ENCODE measurements at regions not wholly inside any gene's neighbourhood (a gene's known extent, or its start where the extent isn't known, plus 50 kb on each side); places are given as distances from the start of the nearest gene placed in this dataset.

- H3K9ac ChIP-seq (ENCODE audit: low read depth, low read length), result no peak overlapping the region
- H3K4me3 ChIP-seq (ENCODE audit: low read length), result no peak overlapping the region
- H3K4me1 ChIP-seq (ENCODE audit: insufficient read depth, low read length), result peaks cover 7% of the 10 kb centered on the region; the same call in 1 of the 2 replicates
- 93% methylated on average over 6 of the region's 6 CpGs for WGBS
- H3K36me3 ChIP-seq (ENCODE audit: insufficient read depth, low read length), result no peaks in the 10 kb centered on the region
- H3K27me3 ChIP-seq (ENCODE audit: insufficient read depth, low read length), result no peaks in the 10 kb centered on the region
- no peaks in the 10 kb centered on the region for H3K9me3 ChIP-seq (ENCODE audit: insufficient read depth, low read depth, low read length)
- no peak overlapping the region for H3K27ac ChIP-seq (ENCODE audit: low read depth, low read length)
Observed at GRCh38 chr17:73722165-73722564, 77.9 kb upstream of the SDK2 start.

- no peak overlapping the region for H3K9ac ChIP-seq (ENCODE audit: low read depth, low read length)
- H3K4me3 ChIP-seq (ENCODE audit: low read length), result no peak overlapping the region
- H3K9me3 ChIP-seq (ENCODE audit: insufficient read depth, low read depth, low read length), result no peaks in the 10 kb centered on the region
- H3K27ac ChIP-seq (ENCODE audit: low read depth, low read length), result no peak overlapping the region
- H3K4me1 ChIP-seq (ENCODE audit: insufficient read depth, low read length), result peaks cover 7% of the 10 kb centered on the region; the same call in 1 of the 2 replicates
- no peaks in the 10 kb centered on the region for H3K36me3 ChIP-seq (ENCODE audit: insufficient read depth, low read length)
- H3K27me3 ChIP-seq (ENCODE audit: insufficient read depth, low read length), result no peaks in the 10 kb centered on the region
- WGBS, result 85% methylated on average over 3 of the region's 4 CpGs
Observed at GRCh38 chr17:73723317-73723716, 79.1 kb upstream of the SDK2 start.

GRCh38 chr17:73724341-73724740 lies 80.1 kb upstream of the SDK2 start:
- WGBS, result 90% methylated on average over 5 of the region's 5 CpGs
- Histone ChIP-seq H3K4me1 (ENCODE audit: insufficient read depth, low read length) (peaks cover 7% of the 10 kb centered on the region; the same call in 1 of the 2 replicates), H3K36me3 (ENCODE audit: insufficient read depth, low read length) (no peaks in the 10 kb centered on the region), H3K9ac (ENCODE audit: low read depth, low read length) (no peak overlapping the region), H3K27me3 (ENCODE audit: insufficient read depth, low read length) (no peaks in the 10 kb centered on the region), H3K9me3 (ENCODE audit: insufficient read depth, low read depth, low read length) (no peaks in the 10 kb centered on the region), H3K27ac (ENCODE audit: low read depth, low read length) (no peak overlapping the region), H3K4me3 (ENCODE audit: low read length) (no peak overlapping the region)

- Histone ChIP-seq H3K27me3 (ENCODE audit: insufficient read depth, low read length) (no peaks in the 10 kb centered on the region), H3K36me3 (ENCODE audit: insufficient read depth, low read length) (no peaks in the 10 kb centered on the region), H3K9ac (ENCODE audit: low read depth, low read length) (no peak overlapping the region), H3K27ac (ENCODE audit: low read depth, low read length) (no peak overlapping the region), H3K9me3 (ENCODE audit: insufficient read depth, low read depth, low read length) (no peaks in the 10 kb centered on the region), H3K4me1 (ENCODE audit: insufficient read depth, low read length) (peaks cover 6% of the 10 kb centered on the region; the same call in 1 of the 2 replicates), H3K4me3 (ENCODE audit: low read length) (no peak overlapping the region)
- WGBS, result 93% methylated on average over 4 of the region's 4 CpGs
Observed at GRCh38 chr17:73724990-73725389, 80.7 kb upstream of the SDK2 start.

- Histone ChIP-seq H3K27me3 (ENCODE audit: insufficient read depth, low read length) (no peaks in the 10 kb centered on the region), H3K4me3 (ENCODE audit: low read length) (no peak overlapping the region), H3K9me3 (ENCODE audit: insufficient read depth, low read depth, low read length) (peaks cover 8% of the 10 kb centered on the region; the same call in 1 of the 2 replicates), H3K4me1 (ENCODE audit: insufficient read depth, low read length) (no peaks in the 10 kb centered on the region), H3K36me3 (ENCODE audit: insufficient read depth, low read length) (no peaks in the 10 kb centered on the region), H3K9ac (ENCODE audit: low read depth, low read length) (no peak overlapping the region), H3K27ac (ENCODE audit: low read depth, low read length) (no peak overlapping the region)
- WGBS, result 94% methylated on average over 12 of the region's 12 CpGs
Observed at GRCh38 chr17:73725794-73726515, 81.7 kb upstream of the SDK2 start.

DNA sequence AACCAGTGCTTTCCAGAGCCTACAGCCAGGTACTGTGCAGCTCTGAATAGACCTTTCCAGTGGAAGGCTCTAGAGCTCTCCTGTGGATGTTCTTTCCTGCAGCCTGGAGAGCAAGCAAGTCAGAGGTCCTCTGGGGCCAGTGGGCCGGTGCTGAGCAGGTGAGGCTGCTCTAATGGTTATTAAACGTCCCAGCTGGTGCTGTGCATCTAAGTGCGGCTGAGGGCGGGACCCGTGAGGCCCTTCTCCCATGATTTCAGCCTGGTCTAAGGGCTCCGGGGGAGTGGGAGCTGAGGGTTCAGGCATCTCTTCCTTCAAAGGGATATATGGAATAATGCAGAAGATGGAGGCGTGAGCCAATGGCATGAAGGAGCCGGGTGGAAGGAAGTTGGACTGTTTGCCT lies 83.7 kb upstream of the SDK2 start:
- 92% methylated on average over 8 of the region's 8 CpGs for WGBS
- Histone ChIP-seq H3K4me3 (ENCODE audit: low read length) (no peak overlapping the region), H3K27ac (ENCODE audit: low read depth, low read length) (no peak overlapping the region), H3K9ac (ENCODE audit: low read depth, low read length) (no peak overlapping the region), H3K27me3 (ENCODE audit: insufficient read depth, low read length) (no peaks in the 10 kb centered on the region), H3K36me3 (ENCODE audit: insufficient read depth, low read length) (no peaks in the 10 kb centered on the region), H3K9me3 (ENCODE audit: insufficient read depth, low read depth, low read length) (peaks cover 12% of the 10 kb centered on the region; the same call in 1 of the 2 replicates), H3K4me1 (ENCODE audit: insufficient read depth, low read length) (no peaks in the 10 kb centered on the region)

GRCh38 chr17:73729101-73729500 lies 84.9 kb upstream of the SDK2 start:
- H3K4me1 ChIP-seq (ENCODE audit: insufficient read depth, low read length), result no peaks in the 10 kb centered on the region
- peaks cover 12% of the 10 kb centered on the region; the same call in 1 of the 2 replicates for H3K9me3 ChIP-seq (ENCODE audit: insufficient read depth, low read depth, low read length)
- H3K27ac ChIP-seq (ENCODE audit: low read depth, low read length), result no peak overlapping the region
- no peak overlapping the region for H3K4me3 ChIP-seq (ENCODE audit: low read length)
- H3K36me3 ChIP-seq (ENCODE audit: insufficient read depth, low read length), result no peaks in the 10 kb centered on the region
- no peaks in the 10 kb centered on the region for H3K27me3 ChIP-seq (ENCODE audit: insufficient read depth, low read length)
- H3K9ac ChIP-seq (ENCODE audit: low read depth, low read length), result no peak overlapping the region
- WGBS, result 96% methylated on average over 6 of the region's 6 CpGs

DNA sequence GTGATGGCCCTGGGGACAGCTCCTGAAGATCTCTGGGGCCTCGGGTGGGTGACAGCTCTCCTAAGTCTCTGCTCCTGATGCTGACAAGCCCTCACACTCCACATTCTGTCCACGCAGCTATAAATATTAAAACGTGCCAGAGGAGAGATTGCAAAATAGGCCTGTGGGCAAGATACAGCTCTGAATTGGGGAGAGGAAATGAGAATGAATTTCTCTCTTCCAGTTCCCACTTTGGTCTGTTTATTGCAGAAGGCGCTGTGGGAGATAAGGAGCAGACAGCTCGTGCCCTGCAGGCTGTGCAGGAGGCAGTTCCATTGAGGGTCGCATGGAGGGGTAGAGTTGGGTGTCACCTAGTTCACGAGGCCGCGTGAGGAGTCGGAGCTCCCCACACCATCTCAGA lies 87.5 kb upstream of the SDK2 start:
- no peak overlapping the region for H3K9ac ChIP-seq (ENCODE audit: low read depth, low read length)
- no peak overlapping the region for H3K4me3 ChIP-seq (ENCODE audit: low read length)
- over 99% methylated on average over 10 of the region's 10 CpGs for WGBS
- H3K36me3 ChIP-seq (ENCODE audit: insufficient read depth, low read length), result no peaks in the 10 kb centered on the region
- H3K27ac ChIP-seq (ENCODE audit: low read depth, low read length), result no peak overlapping the region
- H3K9me3 ChIP-seq (ENCODE audit: insufficient read depth, low read depth, low read length), result peaks cover 12% of the 10 kb centered on the region; the same call in 1 of the 2 replicates
- peaks cover 4% of the 10 kb centered on the region; the same call in 1 of the 2 replicates for H3K4me1 ChIP-seq (ENCODE audit: insufficient read depth, low read length)
- no peaks in the 10 kb centered on the region for H3K27me3 ChIP-seq (ENCODE audit: insufficient read depth, low read length)

DNA sequence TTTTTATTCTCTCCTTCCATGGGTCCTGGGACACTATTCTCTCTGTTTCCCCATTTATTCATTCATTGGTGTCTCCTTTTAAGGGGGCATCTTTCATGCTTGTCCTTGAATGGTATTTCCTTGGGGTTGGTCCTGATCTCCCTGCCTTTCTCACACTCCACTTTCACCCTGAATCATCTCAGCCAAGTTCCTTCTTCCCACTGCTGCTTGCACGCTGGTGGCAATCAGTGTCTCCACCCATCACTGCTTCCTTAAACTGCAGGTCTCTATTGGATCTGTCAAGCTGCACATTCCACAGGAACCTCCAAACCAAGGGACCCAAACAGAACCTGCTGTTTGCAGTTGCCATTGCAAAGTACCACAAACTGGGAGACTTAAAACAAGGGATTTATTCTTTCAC lies 89.3 kb upstream of the SDK2 start:
- H3K4me3 ChIP-seq (ENCODE audit: low read length), result no peak overlapping the region
- no peak overlapping the region for H3K9ac ChIP-seq (ENCODE audit: low read depth, low read length)
- no peaks in the 10 kb centered on the region for H3K36me3 ChIP-seq (ENCODE audit: insufficient read depth, low read length)
- 84% methylated on average over 1 of the region's 1 CpG for WGBS
- peaks cover 12% of the 10 kb centered on the region; the same call in 1 of the 2 replicates for H3K9me3 ChIP-seq (ENCODE audit: insufficient read depth, low read depth, low read length)
- H3K27ac ChIP-seq (ENCODE audit: low read depth, low read length), result no peak overlapping the region
- no peaks in the 10 kb centered on the region for H3K27me3 ChIP-seq (ENCODE audit: insufficient read depth, low read length)
- H3K4me1 ChIP-seq (ENCODE audit: insufficient read depth, low read length), result peaks cover 4% of the 10 kb centered on the region; the same call in 1 of the 2 replicates

- peaks cover 4% of the 10 kb centered on the region; the same call in 1 of the 2 replicates for H3K4me1 ChIP-seq (ENCODE audit: insufficient read depth, low read length)
- H3K27me3 ChIP-seq (ENCODE audit: insufficient read depth, low read length), result no peaks in the 10 kb centered on the region
- no peak overlapping the region for H3K9ac ChIP-seq (ENCODE audit: low read depth, low read length)
- no peak overlapping the region for H3K4me3 ChIP-seq (ENCODE audit: low read length)
- WGBS, result 88% methylated on average over 6 of the region's 6 CpGs
- H3K27ac ChIP-seq (ENCODE audit: low read depth, low read length), result no peak overlapping the region
- H3K36me3 ChIP-seq (ENCODE audit: insufficient read depth, low read length), result no peaks in the 10 kb centered on the region
- H3K9me3 ChIP-seq (ENCODE audit: insufficient read depth, low read depth, low read length), result peaks cover 11% of the 10 kb centered on the region; the same call in 1 of the 2 replicates
Observed at GRCh38 chr17:73735245-73735644, 91.0 kb upstream of the SDK2 start.

DNA sequence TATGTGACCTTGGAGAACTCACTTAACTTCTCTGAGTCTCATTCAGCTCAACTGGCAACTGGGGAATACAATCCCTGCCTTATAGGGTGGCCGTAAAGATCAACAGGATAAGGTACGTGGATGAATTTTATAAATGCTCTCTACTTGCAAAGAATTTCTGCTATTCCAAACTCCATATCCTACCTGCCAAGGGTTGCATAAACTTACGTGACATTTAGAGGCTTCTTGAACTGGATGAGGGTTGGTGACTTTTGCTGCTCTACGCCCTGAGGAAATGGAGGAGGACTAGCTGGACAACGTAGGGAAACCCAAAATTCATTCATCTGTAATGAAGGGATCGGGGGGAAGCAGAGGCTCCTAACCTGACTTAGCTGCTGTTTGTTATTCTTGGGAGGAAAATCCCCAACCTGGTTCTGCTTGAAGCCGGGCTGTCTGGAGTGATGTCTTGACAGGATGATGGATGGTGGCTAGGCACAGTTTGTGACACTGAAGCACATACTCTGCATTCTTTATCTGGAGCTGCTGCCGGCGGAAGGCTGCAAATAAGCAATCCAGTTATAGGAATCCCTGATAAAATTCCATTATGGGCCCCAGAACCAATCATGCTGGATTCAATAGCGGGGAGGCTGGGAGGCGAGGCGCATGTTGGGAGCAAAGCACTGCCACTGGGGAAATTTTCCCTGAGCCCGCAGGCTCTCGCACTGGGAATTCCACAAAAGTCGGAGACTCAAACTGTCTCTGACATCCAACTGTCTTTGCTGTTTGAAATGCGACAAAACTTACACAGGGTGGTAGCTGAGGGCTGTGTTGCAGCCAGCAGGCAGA lies 94.7 kb upstream of the SDK2 start:
- Histone ChIP-seq H3K9me3 (ENCODE audit: insufficient read depth, low read depth, low read length) (no peaks in the 10 kb centered on the region), H3K27me3 (ENCODE audit: insufficient read depth, low read length) (0 out of 2 replicates have a peak, but pooled peaks cover 2% of the 10 kb centered on the region), H3K9ac (ENCODE audit: low read depth, low read length) (no peak overlapping the region), H3K27ac (ENCODE audit: low read depth, low read length) (no peak overlapping the region), H3K4me1 (ENCODE audit: insufficient read depth, low read length) (peaks cover 10% of the 10 kb centered on the region; the same call in 1 of the 2 replicates), H3K4me3 (ENCODE audit: low read length) (no peak overlapping the region), H3K36me3 (ENCODE audit: insufficient read depth, low read length) (no peaks in the 10 kb centered on the region)
- 82% methylated on average over 16 of the region's 16 CpGs for WGBS

All from HUES64 (cell line).